PC-3 (cell line): ENCODE measurements at regions not wholly inside any gene's neighbourhood (a gene's known extent, or its start where the extent isn't known, plus 50 kb on each side); places are given as distances from the start of the nearest gene placed in this dataset.

Experiments used
- CTCF ChIP-seq: fragments of 300-600 bp; sonication (generic); conservative IDR thresholded peaks from 2 replicates; pipeline ENCODE4 v1.5.1; 2017; ENCODE audit warnings: antibody characterized with exemption, low read depth, mild to moderate bottlenecking, low read length
- EZH2 ChIP-seq: fragments of 300-600 bp; sonication (generic); IDR thresholded peaks from one replicate; pipeline ENCODE4 v1.6.1; 2017; ENCODE audit warnings: antibody characterized with exemption, mild to moderate bottlenecking, low read length; ENCODE audit not compliant: unreplicated experiment

GRCh38 chr14:104509673-104510072 lies 69.9 kb upstream of the C14orf180 start:
- TF ChIP-seq CTCF (no peak), EZH2 (no peak)
